HG03097 (cell line): ENCODE measurements at regions not wholly inside any gene's neighbourhood (a gene's known extent, or its start where the extent isn't known, plus 50 kb on each side); places are given as distances from the start of the nearest gene placed in this dataset.

Experiments
- ATAC-seq: cut with Tn5 transposase; IDR thresholded peaks from one replicate; pipeline ENCODE4 v1.9.1; 2021; ENCODE audit not compliant: unreplicated experiment, low FRiP score

- ATAC-seq = no peak
Measured at GRCh38 chr16:82567175-82567574, 59.6 kb upstream of the CDH13 start.

- ATAC-seq = no peak
Measured at GRCh38 chr16:82563401-82563800, 63.4 kb upstream of the CDH13 start.

GRCh38 chr16:82562183-82562683, 64.5 kb upstream of the CDH13 start:
- no peak for ATAC-seq

GRCh38 chr16:82560805-82561325, 65.9 kb upstream of the CDH13 start:
- no peak for ATAC-seq

- no peak for ATAC-seq
Measured at GRCh38 chr16:82544378-82545160, 82.2 kb upstream of the CDH13 start.

GRCh38 chr16:82542714-82543113, 84.1 kb upstream of the CDH13 start:
- ATAC-seq = no peak

GRCh38 chr16:82541103-82541502, 85.7 kb upstream of the CDH13 start:
- ATAC-seq = no peak

GRCh38 chr16:82535764-82536163, 91.0 kb upstream of the CDH13 start:
- no peak for ATAC-seq

- no peak for ATAC-seq
Measured at GRCh38 chr16:82535262-82535661, 91.5 kb upstream of the CDH13 start.

GRCh38 chr16:82533189-82533588, 93.6 kb upstream of the CDH13 start:
- no peak for ATAC-seq

GRCh38 chr16:82530883-82531282, 95.9 kb upstream of the CDH13 start:
- no peak for ATAC-seq

- ATAC-seq = no peak
Measured at GRCh38 chr16:82527101-82527500, 99.7 kb upstream of the CDH13 start.

GRCh38 chr16:82524976-82525375, 101.8 kb upstream of the CDH13 start:
- no peak for ATAC-seq

GRCh38 chr16:82523815-82524214, 103.0 kb upstream of the CDH13 start:
- ATAC-seq = no peak

GRCh38 chr16:82522026-82522425, 104.7 kb upstream of the CDH13 start:
- no peak for ATAC-seq

- no peak for ATAC-seq
Measured at GRCh38 chr16:82518811-82519210, 108.0 kb upstream of the CDH13 start.

GRCh38 chr16:82514262-82514661, 112.5 kb upstream of the CDH13 start:
- no peak for ATAC-seq

- ATAC-seq = no peak
Measured at GRCh38 chr16:82510789-82511305, 115.9 kb upstream of the CDH13 start.

GRCh38 chr16:82509691-82510430, 116.9 kb upstream of the CDH13 start:
- no peak for ATAC-seq

- ATAC-seq = no peak
Measured at GRCh38 chr16:82506692-82507670, 119.8 kb upstream of the CDH13 start.
